Inflammatory macrophage treated with lipopolysaccharide for 4 hours (primary cell): ENCODE measurements at regions not wholly inside any gene's neighbourhood (a gene's known extent, or its start where the extent isn't known, plus 50 kb on each side); places are given as distances from the start of the nearest gene placed in this dataset.
A peak's percentile ranks its signal among the peaks of the same experiment; 100 is the strongest.

ENCODE experiments used
- DNase-seq: peaks from one replicate; pipeline ENCODE4 v3.0.0-alpha.2; 2020

DNA sequence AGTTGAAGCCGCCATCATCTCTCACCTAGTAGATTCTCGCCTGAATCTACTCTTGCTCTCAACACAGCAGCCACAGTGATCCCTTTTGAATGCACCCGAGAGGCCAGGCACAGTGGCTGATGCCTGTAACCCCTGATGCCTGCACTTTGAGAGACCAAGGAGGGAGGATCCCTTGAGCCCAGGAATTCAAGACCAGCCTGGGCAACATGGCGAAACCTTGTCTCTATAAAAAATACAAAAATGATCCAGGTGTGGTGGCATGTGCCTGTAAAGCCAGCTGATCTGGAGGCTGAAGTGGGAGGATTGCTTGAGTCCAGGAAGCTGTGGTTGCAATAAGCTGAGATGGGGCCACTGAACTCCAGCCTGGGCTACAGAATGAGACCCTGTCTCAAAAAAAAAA, 60.3 kb upstream of the EML4 start:
- DNase-seq = no peak

DNA sequence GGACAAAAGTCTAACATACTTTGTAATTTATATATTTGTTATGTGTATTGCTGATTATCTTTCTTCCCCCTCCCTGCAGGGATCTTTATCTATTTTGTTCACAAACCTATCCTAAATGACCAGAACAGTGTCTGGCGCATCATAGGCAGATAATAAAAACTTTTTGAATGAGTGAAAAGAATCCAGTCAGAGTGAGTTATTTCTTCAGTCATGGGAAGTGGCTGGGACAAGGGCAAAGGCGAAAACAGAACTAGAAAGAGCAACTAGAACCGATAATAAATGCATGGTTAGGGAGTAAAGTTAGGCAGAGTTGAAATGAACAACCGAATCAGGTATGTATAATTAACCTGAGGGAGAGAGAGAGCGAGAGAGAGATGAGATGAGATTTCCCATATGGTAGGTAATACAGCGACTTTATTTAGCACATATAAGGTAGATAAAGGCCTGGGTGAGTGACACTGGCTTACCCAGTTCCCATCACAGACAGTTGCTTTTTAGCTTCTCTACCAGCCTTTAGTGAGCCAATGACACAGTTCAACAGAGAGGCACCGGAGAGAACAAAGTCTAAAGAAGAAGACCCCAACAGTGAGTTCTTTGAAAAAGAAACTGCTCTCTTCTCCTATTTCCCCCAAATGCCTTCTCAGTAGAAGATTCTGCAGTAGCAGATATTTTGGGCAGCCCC, 59.1 kb upstream of the EML4 start:
- DNase-seq = peak; percentile 51

DNA sequence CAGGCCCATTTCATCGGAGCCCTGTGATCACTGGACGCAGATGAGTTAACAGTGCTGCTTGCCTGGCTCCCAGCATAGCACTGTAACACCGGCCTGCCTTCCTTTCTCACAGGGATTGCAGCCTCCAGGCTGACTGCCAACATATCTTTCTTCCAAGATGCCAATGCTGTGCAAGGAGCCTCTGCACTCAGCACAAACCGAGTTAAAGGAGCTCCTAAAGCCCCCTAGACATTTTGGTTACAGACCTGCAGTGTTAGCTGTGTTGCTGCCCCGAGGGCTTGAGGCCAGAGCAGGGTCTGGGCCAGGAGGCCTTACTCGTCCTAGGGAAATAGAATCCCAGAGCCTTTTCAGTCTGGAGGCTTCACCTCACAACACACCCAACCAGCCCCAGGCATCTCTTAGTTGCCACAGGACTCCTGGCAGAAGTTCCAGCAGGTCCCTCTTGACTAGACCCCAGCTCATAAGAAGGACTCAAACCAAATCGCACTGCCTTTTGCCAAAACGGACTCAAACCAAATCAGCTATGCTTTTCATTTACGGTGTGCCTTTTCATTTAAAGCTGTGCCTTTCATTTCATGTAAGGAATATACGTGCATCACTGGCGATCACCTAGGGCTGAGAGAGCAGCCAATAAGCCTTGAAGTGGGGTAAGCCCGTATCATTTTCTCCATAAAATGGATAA, 58.4 kb upstream of the EML4 start:
- no peak for DNase-seq

DNA sequence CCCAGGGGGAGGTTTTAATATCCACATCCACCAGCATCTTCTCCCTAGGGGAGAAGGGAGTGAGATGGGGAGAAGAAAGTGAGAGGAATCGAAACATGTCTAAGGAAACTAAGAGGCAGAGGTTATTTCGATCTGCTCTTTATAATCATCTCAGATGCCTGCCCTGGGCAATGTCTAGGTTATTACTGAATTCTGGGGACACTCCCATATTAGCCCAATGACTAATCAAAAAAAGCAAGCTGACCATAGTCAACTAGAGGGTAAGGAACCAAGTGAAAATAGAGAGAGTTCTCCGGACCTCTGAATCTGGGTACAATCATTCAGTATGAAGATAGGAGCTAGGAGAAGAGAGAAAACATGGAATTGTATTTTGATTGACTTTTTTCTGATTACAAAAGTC, 56.7 kb upstream of the EML4 start:
- DNase-seq = peak; percentile 57

DNA sequence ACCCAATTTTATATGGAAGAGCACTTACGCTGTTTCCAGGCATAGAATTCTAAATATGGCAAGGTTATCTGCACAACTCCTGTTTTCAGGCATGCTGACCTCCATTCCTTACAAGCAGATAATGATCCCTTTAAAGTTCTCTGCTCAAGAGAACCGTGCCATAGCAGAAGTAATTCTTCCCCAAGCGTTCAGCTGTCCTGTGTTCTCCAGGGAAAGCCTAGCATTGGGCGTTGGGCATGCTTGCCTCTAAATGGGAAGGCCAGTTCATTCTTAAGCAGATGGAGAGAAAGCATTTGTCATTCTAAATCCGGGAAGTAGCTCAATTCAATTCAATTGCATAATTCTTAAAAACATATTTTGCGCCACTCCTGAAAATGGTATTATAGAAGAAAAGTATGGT, 55.7 kb upstream of the EML4 start:
- peak; percentile 64 for DNase-seq

DNA sequence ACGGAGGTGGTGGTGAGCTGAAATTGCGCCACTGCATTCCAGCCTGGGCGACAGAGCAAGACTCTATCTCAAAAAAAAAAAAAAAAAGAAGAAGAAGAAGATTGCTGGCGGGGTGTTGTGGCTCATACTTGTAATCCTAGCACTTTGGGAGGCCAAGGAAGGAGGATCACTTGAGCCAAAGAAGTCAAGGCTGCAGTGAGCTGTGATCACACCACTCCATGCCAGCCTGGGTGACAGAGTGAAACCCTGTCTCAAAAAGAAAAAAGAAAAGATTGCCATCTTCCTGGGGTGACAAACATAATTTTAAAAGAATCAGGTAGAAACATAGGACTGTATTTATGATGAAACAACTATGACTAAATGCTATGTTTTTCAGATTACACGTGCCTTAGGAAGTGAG, 55.1 kb upstream of the EML4 start:
- peak; percentile 44 for DNase-seq

DNA sequence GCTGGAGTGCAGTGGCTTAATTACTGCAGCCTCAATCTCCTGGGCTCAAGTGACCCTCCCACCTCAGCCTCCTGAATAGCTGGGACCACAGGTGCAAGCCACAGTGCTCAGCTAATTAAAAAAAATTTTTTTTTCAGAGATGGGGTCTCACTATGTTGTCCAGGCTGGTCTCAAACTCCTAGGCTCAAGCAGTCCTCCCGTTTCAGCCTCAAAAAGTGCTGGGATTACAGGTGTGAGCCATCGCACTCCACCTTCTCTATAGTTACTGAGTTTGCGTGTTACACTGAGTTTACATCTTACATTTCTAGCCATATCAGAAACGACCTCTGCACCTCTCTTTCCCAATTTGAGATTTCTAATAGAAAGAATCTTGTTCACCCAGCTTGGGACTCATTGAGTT, 53.6 kb upstream of the EML4 start:
- DNase-seq = no peak

DNA sequence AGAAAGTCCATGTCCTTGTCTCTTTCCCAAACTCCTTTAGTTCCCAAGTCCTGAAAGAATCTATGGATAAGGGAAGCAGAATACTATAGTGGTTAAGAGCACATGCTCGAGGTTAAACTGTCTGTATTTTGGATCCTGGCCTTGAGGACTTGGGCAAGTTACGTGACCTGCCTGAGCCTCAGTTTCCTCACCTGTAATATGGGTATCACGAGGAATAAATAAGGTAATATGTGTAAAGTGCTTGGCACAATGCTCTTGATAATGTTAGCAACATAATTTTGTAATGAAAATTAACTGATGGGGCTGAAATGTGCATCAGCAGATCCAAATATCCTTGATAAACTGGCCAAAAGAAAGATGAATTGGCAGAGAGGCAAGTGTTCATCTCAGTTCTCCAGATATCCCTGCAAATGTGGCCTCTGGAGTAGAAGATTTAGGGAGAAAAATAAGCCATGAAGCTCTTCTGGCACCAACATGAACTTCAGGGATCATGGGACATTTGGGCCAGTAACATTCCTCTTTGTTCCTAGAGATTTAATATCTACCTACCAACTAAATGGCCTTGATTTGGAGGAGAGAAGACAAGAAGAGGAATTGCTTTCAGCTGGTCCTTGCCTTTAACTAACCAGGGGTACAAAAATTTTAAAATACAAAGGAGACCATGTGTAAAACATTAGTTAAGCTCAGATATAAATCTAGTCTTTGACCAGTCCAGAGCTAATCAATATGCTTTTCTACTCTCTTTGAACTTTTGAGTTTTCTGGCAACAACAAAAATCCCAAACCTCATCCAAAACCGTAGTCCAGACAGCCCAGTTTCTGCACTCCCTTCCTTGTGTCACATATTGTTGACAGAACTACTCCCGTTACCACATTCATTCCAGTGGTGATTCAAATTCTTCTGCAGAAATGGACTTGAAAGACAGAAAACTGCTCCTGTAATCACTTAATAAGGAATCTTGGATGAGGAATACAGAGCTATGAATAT, 52.7 kb upstream of the EML4 start:
- DNase-seq = peak; percentile 34

DNA sequence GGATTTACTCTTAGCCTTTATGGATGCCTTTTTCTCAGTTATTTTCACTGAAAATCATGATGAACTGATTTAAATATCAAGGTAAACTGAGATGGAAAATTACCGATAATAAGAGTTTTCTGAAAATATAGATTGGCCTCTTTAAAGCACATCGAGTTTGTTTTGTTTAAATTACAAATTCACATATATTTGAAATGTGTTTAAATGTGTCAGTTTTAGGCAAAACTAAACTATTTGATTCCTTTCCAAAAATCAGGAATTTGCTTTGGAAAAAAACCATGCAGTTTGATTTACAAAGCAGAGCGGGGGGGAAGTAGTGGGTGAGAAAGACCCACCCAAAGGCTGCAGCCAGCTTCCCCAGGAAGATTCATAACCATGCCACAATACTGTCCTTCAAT, 52.0 kb upstream of the EML4 start:
- DNase-seq = no peak

DNA sequence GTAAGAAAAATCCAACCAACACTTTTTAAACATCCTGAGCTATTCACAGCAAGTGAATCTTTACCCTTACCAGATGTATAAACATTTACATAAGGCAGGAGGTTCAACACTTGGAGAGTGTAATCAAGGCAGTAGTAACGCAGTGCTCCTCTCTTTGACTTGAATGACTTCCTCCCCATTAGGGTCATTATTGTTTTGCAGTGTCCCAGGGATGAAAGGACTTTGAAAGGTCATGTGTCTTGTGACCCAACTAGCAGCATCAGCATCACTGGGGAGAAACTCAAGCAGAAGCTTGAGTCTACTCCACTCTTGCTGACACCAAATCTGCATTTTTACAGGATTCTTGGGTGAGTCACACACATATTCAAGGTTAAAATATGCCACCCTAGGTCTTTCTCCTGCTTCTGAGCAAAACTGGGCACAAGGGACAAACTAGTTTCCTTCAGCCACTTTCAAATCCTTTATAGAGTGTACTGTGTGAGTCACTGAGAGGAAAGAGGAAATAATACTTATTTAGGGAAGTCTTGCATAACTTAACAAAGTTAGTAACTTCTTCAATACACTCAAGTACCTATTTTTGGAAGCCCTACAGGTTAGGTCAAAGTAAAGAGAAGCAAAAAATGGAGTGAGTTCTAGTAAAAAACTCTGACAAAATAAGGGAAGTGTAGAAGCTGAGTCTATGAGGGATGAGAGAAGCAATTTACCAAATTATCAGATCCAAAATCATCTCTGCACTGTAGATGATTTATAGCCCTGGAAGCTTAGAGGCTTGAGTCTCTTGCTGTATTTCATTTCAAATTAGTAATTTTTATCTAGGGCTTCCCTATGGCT, 51.0 kb upstream of the EML4 start:
- DNase-seq = peak; percentile 96

DNA sequence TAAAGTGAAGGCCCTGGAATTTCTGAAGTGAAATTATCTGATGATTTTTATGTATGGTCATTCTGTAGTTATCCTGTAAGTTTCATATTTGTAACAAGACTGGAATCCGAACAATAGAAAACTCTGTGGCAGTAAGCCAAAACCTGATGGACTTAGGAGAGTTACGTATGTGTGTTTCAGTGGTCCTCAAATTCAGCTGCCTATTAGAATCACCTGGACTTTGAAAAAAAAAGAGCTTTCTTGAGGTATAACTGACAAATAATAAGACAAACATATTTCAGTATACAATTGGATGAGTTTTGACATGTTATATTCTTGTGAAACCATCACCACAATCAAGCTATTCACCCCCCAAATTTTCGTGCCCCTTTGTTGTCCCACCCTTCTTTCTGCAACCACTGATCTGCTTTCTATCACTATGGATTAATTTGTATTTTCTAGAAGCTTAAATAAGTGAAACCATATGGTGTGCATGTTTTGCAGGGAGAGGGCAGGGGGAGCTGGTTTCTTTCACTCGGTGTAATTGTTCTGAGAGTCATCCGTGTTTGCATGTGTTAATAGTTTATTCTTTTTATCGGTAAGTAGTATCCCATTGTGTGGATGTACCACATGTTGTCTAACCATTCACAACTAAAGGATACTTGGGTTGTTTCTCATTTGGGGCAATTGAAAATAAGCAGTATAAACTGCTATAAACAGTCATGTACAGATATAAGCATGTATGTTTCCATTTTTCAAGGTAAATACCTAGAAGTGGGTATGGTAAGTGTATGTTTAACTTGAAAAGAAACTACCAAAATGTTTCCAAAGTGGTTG, 50.2 kb upstream of the EML4 start:
- no peak for DNase-seq
